Prostate gland (tissue), 2 donors: ENCODE measurements at regions not wholly inside any gene's neighbourhood (a gene's known extent, or its start where the extent isn't known, plus 50 kb on each side); places are given as distances from the start of the nearest gene placed in this dataset.

Experiments
- DNase-seq: peaks from one replicate; pipeline ENCODE4 v3.0.0-alpha.2; 2019; ENCODE audit warnings: low spot score
- H3K27ac ChIP-seq, 2 donors: fragments of 200-600 bp; sonication (generic); 2 replicates each; pipeline ENCODE4 v1.5.1; 2017 to 2019
- H3K27me3 ChIP-seq: fragments of 200-600 bp; sonication (generic); replicated peaks from 2 replicates; pipeline ENCODE4 v1.5.1; 2019; ENCODE audit not compliant: insufficient read depth
- H3K36me3 ChIP-seq, 2 donors: fragments of 200-600 bp; sonication (generic); 1 replicate in 1 of 2; 2 replicates in 1 of 2; pipeline versions ENCODE4 v1.5.1 to v1.8.1; 2017 to 2019
- H3K4me1 ChIP-seq: fragments of 200-600 bp; sonication (generic); replicated peaks from 2 replicates; pipeline ENCODE4 v1.5.1; 2019
- H3K4me3 ChIP-seq, 2 donors: fragments of 200-600 bp; sonication (generic); 2 replicates each; pipeline ENCODE4 v1.5.1; 2017 to 2019
- H3K9me3 ChIP-seq: fragments of 200-600 bp; sonication (generic); 2 replicates; pipeline ENCODE4 v1.5.1; 2017
- CTCF ChIP-seq, 4 experiments: fragments of 200-600 bp in 2 of 4; fragments of 450-650 bp in 2 of 4; sonication (generic) in 2 of 4; IDR thresholded peaks; 1 replicate in 3 of 4; 2 replicates in 1 of 4; pipeline ENCODE4 v1.5.1; 2016 to 2019; ENCODE audit warnings: antibody characterized with exemption in 4 of 4, mild to moderate bottlenecking in 2 of 4, moderate library complexity in 2 of 4
- POLR2A ChIP-seq: fragments of 450-650 bp; IDR thresholded peaks from one replicate; pipeline ENCODE4 v1.6.1; 2016; ENCODE audit warnings: antibody characterized with exemption, mild to moderate bottlenecking
- POLR2AphosphoS5 ChIP-seq: sonication (generic); formaldehyde crosslinking; IDR thresholded peaks from one replicate; pipeline ENCODE4 v1.6.1; 2017; ENCODE audit warnings: antibody characterized with exemption
- WGBS: methylation state at CpG from one replicate; pipeline ENCODE4 v1.1.5; 2018; 5-methylcytosine and 5-hydroxymethylcytosine counted together
- intact Hi-C: fragments of 100-400 bp; cut with DNase I; formaldehyde crosslinking; loops from one replicate; pipeline ENCODE4 v1.14.2; 2022

- Histone ChIP-seq H3K27me3 (peaks cover 3% of the 10 kb centered on the region), H3K27ac (no peak overlapping the region), H3K9me3 (no peaks in the 10 kb centered on the region), H3K4me3 (no peak overlapping the region), H3K4me1 (no peaks in the 10 kb centered on the region), H3K36me3 (no peaks in the 10 kb centered on the region)
- intact Hi-C loops: no loop called here
- WGBS: 63% methylated on average over 1 of the region's 1 CpG
- no peak for DNase-seq
- TF ChIP-seq POLR2A (no peak), CTCF (IDR thresholded peaks at IDR 0.05) (no peak), POLR2AphosphoS5 (no peak)
Observed at GRCh38 chr9:103474156-103474555, 479.0 kb downstream of the CYLC2 start.

- H3K36me3 ChIP-seq: no peaks in the 10 kb centered on the region
- WGBS: 93% methylated on average over 28 of the region's 29 CpGs
- no peak overlapping the region for H3K4me3 ChIP-seq
- TF ChIP-seq CTCF (IDR thresholded peaks at IDR 0.05): no peak
- no peak for TF ChIP-seq POLR2A
- TF ChIP-seq POLR2AphosphoS5: no peak
- H3K9me3 ChIP-seq: no peaks in the 10 kb centered on the region
- no peaks in the 10 kb centered on the region for H3K27me3 ChIP-seq
- H3K4me1 ChIP-seq: no peaks in the 10 kb centered on the region
- H3K27ac ChIP-seq: no peak overlapping the region
- DNase-seq: no peak
- intact Hi-C loops: no loop called here
Observed at GRCh38 chr9:103483471-103484096, 488.5 kb downstream of the CYLC2 start.

GRCh38 chr9:103485138-103485537 lies 490.0 kb downstream of the CYLC2 start:
- DNase-seq: no peak
- Histone ChIP-seq H3K4me3 (no peak overlapping the region), H3K27ac (no peak overlapping the region), H3K27me3 (no peaks in the 10 kb centered on the region), H3K9me3 (no peaks in the 10 kb centered on the region), H3K4me1 (no peaks in the 10 kb centered on the region), H3K36me3 (no peaks in the 10 kb centered on the region)
- intact Hi-C loops: no loop called here
- no peak for TF ChIP-seq POLR2A
- no peak for TF ChIP-seq CTCF (IDR thresholded peaks at IDR 0.05)
- TF ChIP-seq POLR2AphosphoS5: no peak
- 53% methylated on average over 3 of the region's 3 CpGs for WGBS

- Histone ChIP-seq H3K4me1 (no peaks in the 10 kb centered on the region), H3K36me3 (no peaks in the 10 kb centered on the region), H3K9me3 (no peaks in the 10 kb centered on the region), H3K27ac (no peak overlapping the region), H3K27me3 (no peaks in the 10 kb centered on the region), H3K4me3 (no peak overlapping the region)
- TF ChIP-seq POLR2AphosphoS5 (no peak), POLR2A (no peak), CTCF (IDR thresholded peaks at IDR 0.05) (no peak)
- WGBS: 95% methylated on average over 9 of the region's 9 CpGs
- DNase-seq: no peak
- intact Hi-C loops: no loop called here
Observed at GRCh38 chr9:103514767-103515166, 519.6 kb downstream of the CYLC2 start.

GRCh38 chr9:103522409-103522808 lies 527.3 kb downstream of the CYLC2 start:
- WGBS: 96% methylated on average over 3 of the region's 3 CpGs
- Histone ChIP-seq H3K9me3 (no peaks in the 10 kb centered on the region), H3K27ac (no peak overlapping the region), H3K36me3 (no peaks in the 10 kb centered on the region), H3K4me3 (no peak overlapping the region), H3K27me3 (no peaks in the 10 kb centered on the region), H3K4me1 (no peaks in the 10 kb centered on the region)
- no peak for TF ChIP-seq CTCF (IDR thresholded peaks at IDR 0.05)
- no peak for TF ChIP-seq POLR2AphosphoS5
- TF ChIP-seq POLR2A: no peak
- no peak for DNase-seq
- intact Hi-C loops: no loop called here
